ENCODE measurements at regions not wholly inside any gene's neighbourhood (a gene's known extent, or its start where the extent isn't known, plus 50 kb on each side); places are given as distances from the start of the nearest gene placed in this dataset.
"Not testable (repeated sequence)": the region's sequence is repeated elsewhere in the genome, so short reads cannot be mapped to it uniquely, and the experiment has no call there.

GRCh38 chr16:27600381-27600780 lies 50.4 kb downstream of the KATNIP start:
- Histone ChIP-seq H3K36me3 (ENCODE audit: low read depth) (no peaks in the 10 kb centered on the region), H3K27ac (ENCODE audit: poor library complexity, severe bottlenecking) (no peak overlapping the region), H3K27me3 (ENCODE audit: insufficient read depth, poor library complexity, severe bottlenecking) (no peaks in the 10 kb centered on the region), H3K4me3 (ENCODE audit: severe bottlenecking) (no peak overlapping the region), H3K4me1 (ENCODE audit: insufficient read depth, poor library complexity, severe bottlenecking) (no peaks in the 10 kb centered on the region), H3K9me3 (ENCODE audit: severe bottlenecking) (no peaks in the 10 kb centered on the region)
- ATAC-seq (ENCODE audit: low read depth) (no peak), DNase-seq (ENCODE audit: low spot score) (no peak)
- TF ChIP-seq CTCF (IDR thresholded peaks at IDR 0.05; ENCODE audit: poor library complexity, severe bottlenecking): no peak

GRCh38 chr16:27602103-27602502 lies 52.2 kb downstream of the KATNIP start:
- Histone ChIP-seq H3K36me3 (ENCODE audit: low read depth) (no peaks in the 10 kb centered on the region), H3K4me3 (ENCODE audit: severe bottlenecking) (no peak overlapping the region), H3K9me3 (ENCODE audit: severe bottlenecking) (no peaks in the 10 kb centered on the region), H3K27me3 (ENCODE audit: insufficient read depth, poor library complexity, severe bottlenecking) (no peaks in the 10 kb centered on the region), H3K27ac (ENCODE audit: poor library complexity, severe bottlenecking) (no peak overlapping the region), H3K4me1 (ENCODE audit: insufficient read depth, poor library complexity, severe bottlenecking) (no peaks in the 10 kb centered on the region)
- ATAC-seq (ENCODE audit: low read depth): no peak
- DNase-seq (ENCODE audit: low spot score): no peak
- TF ChIP-seq CTCF (IDR thresholded peaks at IDR 0.05; ENCODE audit: poor library complexity, severe bottlenecking): no peak

GRCh38 chr16:27605500-27606106 lies 55.7 kb downstream of the KATNIP start:
- not testable (repeated sequence) for H3K36me3 ChIP-seq (ENCODE audit: low read depth); H3K4me3 ChIP-seq (ENCODE audit: severe bottlenecking); ATAC-seq (ENCODE audit: low read depth); H3K9me3 ChIP-seq (ENCODE audit: severe bottlenecking); H3K27ac ChIP-seq (ENCODE audit: poor library complexity, severe bottlenecking); H3K4me1 ChIP-seq (ENCODE audit: insufficient read depth, poor library complexity, severe bottlenecking); DNase-seq (ENCODE audit: low spot score); H3K27me3 ChIP-seq (ENCODE audit: insufficient read depth, poor library complexity, severe bottlenecking)
- TF ChIP-seq CTCF (IDR thresholded peaks at IDR 0.05; ENCODE audit: poor library complexity, severe bottlenecking): peak; percentile 50

- Histone ChIP-seq H3K36me3 (ENCODE audit: low read depth) (no peaks in the 10 kb centered on the region), H3K27me3 (ENCODE audit: insufficient read depth, poor library complexity, severe bottlenecking) (no peaks in the 10 kb centered on the region), H3K9me3 (ENCODE audit: severe bottlenecking) (no peaks in the 10 kb centered on the region), H3K4me3 (ENCODE audit: severe bottlenecking) (no peak overlapping the region), H3K27ac (ENCODE audit: poor library complexity, severe bottlenecking) (no peak overlapping the region), H3K4me1 (ENCODE audit: insufficient read depth, poor library complexity, severe bottlenecking) (no peaks in the 10 kb centered on the region)
- ATAC-seq (ENCODE audit: low read depth) (no peak), DNase-seq (ENCODE audit: low spot score) (no peak)
- no peak for TF ChIP-seq CTCF (IDR thresholded peaks at IDR 0.05; ENCODE audit: poor library complexity, severe bottlenecking)
Measured at GRCh38 chr16:27611340-27611739, 61.4 kb downstream of the KATNIP start.

GRCh38 chr16:27613238-27613791 lies 63.4 kb downstream of the KATNIP start:
- peaks cover 1% of the 10 kb centered on the region; the same call in 1 of the 2 replicates for H3K36me3 ChIP-seq (ENCODE audit: low read depth)
- no peak for ATAC-seq (ENCODE audit: low read depth)
- H3K4me1 ChIP-seq (ENCODE audit: insufficient read depth, poor library complexity, severe bottlenecking): no peaks in the 10 kb centered on the region
- H3K27ac ChIP-seq (ENCODE audit: poor library complexity, severe bottlenecking): no peak overlapping the region
- no peak overlapping the region for H3K4me3 ChIP-seq (ENCODE audit: severe bottlenecking)
- no peak for DNase-seq (ENCODE audit: low spot score)
- TF ChIP-seq CTCF (IDR thresholded peaks at IDR 0.05; ENCODE audit: poor library complexity, severe bottlenecking): no peak
- no peaks in the 10 kb centered on the region for H3K9me3 ChIP-seq (ENCODE audit: severe bottlenecking)
- no peaks in the 10 kb centered on the region for H3K27me3 ChIP-seq (ENCODE audit: insufficient read depth, poor library complexity, severe bottlenecking)

Data from RWPE2 (cell line).